Panc1 (cell line): ENCODE measurements at regions not wholly inside any gene's neighbourhood (a gene's known extent, or its start where the extent isn't known, plus 50 kb on each side); places are given as distances from the start of the nearest gene placed in this dataset.

ENCODE experiments used
- ATAC-seq: fragments of 200-7000 bp; cut with Tn5 transposase; 2 replicates; pipeline ENCODE4 v1.9.1; 2020; ENCODE audit warnings: mild to moderate bottlenecking, moderate library complexity
- BruUV-seq: library from RNA; stranded (reverse); fragments of 400-500 nt; replicated peaks from 2 replicates; lab custom pipeline; 2021; lab: Mats Ljungman, UMichigan
- CTCF ChIA-PET: fragments of 300-600 bp; sonication (Branson Sonifier 250); formaldehyde crosslinking; loops from one replicate; lab custom pipeline; 2022; ENCODE audit warnings: antibody characterized with exemption; lab: Charles Lee
- POLR2A ChIA-PET: fragments of 300-600 bp; sonication (Branson Sonifier 250); formaldehyde crosslinking; loops from one replicate; lab custom pipeline; 2022; ENCODE audit warnings: antibody characterized with exemption; lab: Charles Lee
- DNase-seq: peaks from one replicate; pipeline ENCODE4 v3.0.0-alpha.2; 2010; ENCODE audit warnings: low read depth, low spot score
- H3K27ac ChIP-seq: 2 replicates; pipeline ENCODE4 v1.5.1; 2011; ENCODE audit warnings: mild to moderate bottlenecking, low read length, inconsistent platforms
- H3K27me3 ChIP-seq: fragments of 200-500 bp; sonication (Bioruptor generic); 2 replicates; pipeline ENCODE4 v1.6.0; 2014; ENCODE audit warnings: low read length, inconsistent platforms; ENCODE audit not compliant: control insufficient read depth, insufficient read depth
- H3K36me3 ChIP-seq: fragments of 200-500 bp; sonication (Bioruptor generic); 2 replicates; pipeline ENCODE4 v1.5.1; 2014; ENCODE audit warnings: inconsistent platforms, mild to moderate bottlenecking, low read length, moderate library complexity; ENCODE audit not compliant: control insufficient read depth, insufficient read depth
- H3K4me1 ChIP-seq: 2 replicates; pipeline ENCODE4 v1.5.1; 2011; ENCODE audit warnings: inconsistent platforms, mild to moderate bottlenecking, low read length, moderate library complexity; ENCODE audit not compliant: control insufficient read depth, insufficient read depth
- H3K4me3 ChIP-seq, 2 experiments: 2 replicates each; pipeline ENCODE4 v1.5.1; 2011 to 2012; ENCODE audit warnings: low read depth in 2 of 2, low read length in 2 of 2, mild to moderate bottlenecking in 2 of 2, inconsistent platforms in 1 of 2, moderate library complexity in 1 of 2
- H3K9me3 ChIP-seq: fragments of 200-500 bp; sonication (Bioruptor generic); 2 replicates; pipeline ENCODE4 v1.5.1; 2014; ENCODE audit warnings: low read depth, mild to moderate bottlenecking, inconsistent platforms, low read length, moderate library complexity; ENCODE audit not compliant: control insufficient read depth, insufficient read depth
- CTCF ChIP-seq: fragments of 450-650 bp; IDR thresholded peaks from 2 replicates; pipeline ENCODE4 v1.5.1; 2017; ENCODE audit warnings: mild to moderate bottlenecking
- POLR2AphosphoS5 ChIP-seq: IDR thresholded peaks from 2 replicates; pipeline ENCODE4 v1.6.1; 2012; ENCODE audit warnings: mild to moderate bottlenecking, low read depth, low read length, moderate library complexity
- REST ChIP-seq, 2 experiments: IDR thresholded peaks; 2 replicates each; pipeline ENCODE4 v1.6.1; 2011 to 2012; ENCODE audit warnings: low read depth in 2 of 2, control low read depth in 1 of 2, low read length in 1 of 2, mild to moderate bottlenecking in 1 of 2, moderate library complexity in 1 of 2; ENCODE audit not compliant: insufficient read depth in 1 of 2
- SIN3A ChIP-seq: IDR thresholded peaks from 2 replicates; pipeline ENCODE4 v1.6.1; 2012; ENCODE audit warnings: low read depth, mild to moderate bottlenecking, low read length, moderate library complexity, borderline replicate concordance; ENCODE audit not compliant: insufficient read depth
- TCF7L2 ChIP-seq: IDR thresholded peaks from 2 replicates; pipeline ENCODE4 v1.6.1; 2011; ENCODE audit warnings: mild to moderate bottlenecking, low read depth, low read length, inconsistent platforms
- in situ Hi-C: cut with HindIII; loops from 2 replicates; pipeline ENCODE4 v1.10.0; 2016; ENCODE audit warnings: low sequenced_read_pairs, low pct_unique_long_range_greater_than_20kb
- intact Hi-C: fragments of 100-400 bp; cut with micrococcal nuclease; formaldehyde crosslinking; loops from one replicate; pipeline ENCODE4 v1.10.0; 2022; ENCODE audit not compliant: unreplicated experiment

- no peaks in the 10 kb centered on the region for H3K9me3 ChIP-seq
- peaks cover 6% of the 10 kb centered on the region for H3K27me3 ChIP-seq
- in situ Hi-C loops, result no loop called here
- H3K4me1 ChIP-seq, result no peaks in the 10 kb centered on the region
- DNase-seq (no peak), ATAC-seq (no peak)
- TF ChIP-seq SIN3A, result no peak
- no peak for TF ChIP-seq CTCF
- TF ChIP-seq REST (IDR thresholded peaks at IDR 0.05; ENCODE audit: insufficient read depth in 1 of 2, low read depth in 2 of 2, low read length in 1 of 2), result no peak
- no peak for TF ChIP-seq TCF7L2
- TF ChIP-seq POLR2AphosphoS5, result no peak
- intact Hi-C loops, result no loop called here
- H3K4me3 ChIP-seq, result no peak overlapping the region
- no TSS peak for BruUV-seq
- ChIA-PET CTCF (no interaction called here), POLR2A (no interaction called here)
- no peaks in the 10 kb centered on the region for H3K36me3 ChIP-seq
- no peak overlapping the region for H3K27ac ChIP-seq
These were observed 352.3 kb upstream of the PODXL start for GRCh38 chr7:131908714-131909113.

- ATAC-seq (no peak), DNase-seq (no peak)
- POLR2A ChIA-PET, result no interaction called here
- in situ Hi-C loops (no loop called here), intact Hi-C loops (no loop called here)
- Histone ChIP-seq H3K4me1 (no peaks in the 10 kb centered on the region), H3K36me3 (no peaks in the 10 kb centered on the region), H3K27me3 (no peaks in the 10 kb centered on the region), H3K9me3 (no peaks in the 10 kb centered on the region), H3K27ac (no peak overlapping the region), H3K4me3 (no peak overlapping the region)
- TF ChIP-seq TCF7L2 (no peak), POLR2AphosphoS5 (no peak), REST (IDR thresholded peaks at IDR 0.05; ENCODE audit: insufficient read depth in 1 of 2, low read depth in 2 of 2, low read length in 1 of 2) (no peak), CTCF (no peak), SIN3A (no peak)
- CTCF ChIA-PET, result no interaction called here
- no TSS peak for BruUV-seq
These were observed 349.1 kb upstream of the PODXL start for GRCh38 chr7:131905471-131905973.
